B cell (primary cell): ENCODE measurements at regions not wholly inside any gene's neighbourhood (a gene's known extent, or its start where the extent isn't known, plus 50 kb on each side); places are given as distances from the start of the nearest gene placed in this dataset.

Source experiments
- EZH2 ChIP-seq: IDR thresholded peaks from 2 replicates; pipeline ENCODE4 v1.6.1; 2012; ENCODE audit warnings: borderline replicate concordance, low read depth, mild to moderate bottlenecking, moderate library complexity, low read length; ENCODE audit not compliant: insufficient read depth, poor library complexity, severe bottlenecking
- TF ChIP-seq, protein P1 (sequence below): fragments of 200-600 bp; IDR thresholded peaks from one replicate; pipeline ENCODE4 v1.8.0; 2022; ENCODE audit warnings: antibody characterized with exemption, mild to moderate bottlenecking

DNA sequence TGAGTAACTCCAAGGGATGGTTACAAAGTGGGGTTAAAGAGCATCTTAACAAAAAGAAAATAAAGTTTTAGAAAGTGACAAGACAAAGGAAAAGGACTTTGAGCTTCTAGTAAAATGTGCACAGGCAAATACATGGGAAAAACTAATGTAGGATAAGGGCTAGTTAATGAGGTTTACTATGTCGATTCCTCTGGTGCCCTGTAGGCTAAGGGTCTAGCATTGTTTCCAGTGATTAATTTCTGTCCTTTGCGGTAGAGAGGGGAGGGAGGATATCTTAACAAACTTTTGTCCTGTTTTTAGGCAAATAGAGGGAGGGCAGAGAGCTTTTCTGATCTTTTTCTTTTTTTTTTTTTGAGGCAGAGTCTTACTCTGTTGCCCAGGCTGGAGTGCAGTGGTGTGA, 96.6 kb upstream of the SIAH1 start:
- TF ChIP-seq, protein P1, sequence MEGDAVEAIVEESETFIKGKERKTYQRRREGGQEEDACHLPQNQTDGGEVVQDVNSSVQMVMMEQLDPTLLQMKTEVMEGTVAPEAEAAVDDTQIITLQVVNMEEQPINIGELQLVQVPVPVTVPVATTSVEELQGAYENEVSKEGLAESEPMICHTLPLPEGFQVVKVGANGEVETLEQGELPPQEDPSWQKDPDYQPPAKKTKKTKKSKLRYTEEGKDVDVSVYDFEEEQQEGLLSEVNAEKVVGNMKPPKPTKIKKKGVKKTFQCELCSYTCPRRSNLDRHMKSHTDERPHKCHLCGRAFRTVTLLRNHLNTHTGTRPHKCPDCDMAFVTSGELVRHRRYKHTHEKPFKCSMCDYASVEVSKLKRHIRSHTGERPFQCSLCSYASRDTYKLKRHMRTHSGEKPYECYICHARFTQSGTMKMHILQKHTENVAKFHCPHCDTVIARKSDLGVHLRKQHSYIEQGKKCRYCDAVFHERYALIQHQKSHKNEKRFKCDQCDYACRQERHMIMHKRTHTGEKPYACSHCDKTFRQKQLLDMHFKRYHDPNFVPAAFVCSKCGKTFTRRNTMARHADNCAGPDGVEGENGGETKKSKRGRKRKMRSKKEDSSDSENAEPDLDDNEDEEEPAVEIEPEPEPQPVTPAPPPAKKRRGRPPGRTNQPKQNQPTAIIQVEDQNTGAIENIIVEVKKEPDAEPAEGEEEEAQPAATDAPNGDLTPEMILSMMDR: no peak
- TF ChIP-seq EZH2: no peak
